ENCODE measurements at regions not wholly inside any gene's neighbourhood (a gene's known extent, or its start where the extent isn't known, plus 50 kb on each side); places are given as distances from the start of the nearest gene placed in this dataset.

DNA sequence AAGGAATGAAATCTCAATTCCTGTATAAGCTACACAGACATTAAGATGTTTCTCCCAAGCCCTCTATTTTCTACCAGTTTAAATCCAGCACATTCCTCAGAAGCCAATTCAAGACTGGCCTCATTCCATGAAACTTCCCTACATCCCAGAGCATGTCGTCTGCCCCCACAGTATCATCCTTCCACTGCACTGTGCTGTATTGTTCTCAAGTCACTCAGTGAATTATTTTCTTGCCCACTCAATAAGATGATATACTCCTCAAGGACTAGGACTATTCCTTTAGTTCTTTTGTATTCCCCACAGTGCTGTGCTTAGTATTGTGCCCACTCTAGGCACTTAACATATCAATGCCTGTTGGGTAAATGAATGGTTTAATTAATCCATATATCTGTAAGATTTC is 203.1 kb upstream of the BLID start:
- no peak for TF ChIP-seq CTCF (IDR thresholded peaks at IDR 0.05; ENCODE audit: low read depth, low read length)
- no peak for TF ChIP-seq POLR2A (IDR thresholded peaks at IDR 0.05; ENCODE audit: extremely low read depth, insufficient read length)
